SK-N-SH treated with all-trans-retinoic acid at 6 μM for 48 hours (cell line): ENCODE measurements at regions not wholly inside any gene's neighbourhood (a gene's known extent, or its start where the extent isn't known, plus 50 kb on each side); places are given as distances from the start of the nearest gene placed in this dataset.

Source experiments
- ATAC-seq: fragments of 200-7000 bp; cut with Tn5 transposase; 3 replicates; pipeline ENCODE4 v1.9.1; 2020; ENCODE audit warnings: mild to moderate bottlenecking, moderate library complexity
- ARNTL ChIP-seq: fragments of 450-650 bp; formaldehyde crosslinking; IDR thresholded peaks from 2 replicates; pipeline ENCODE4 v1.5.0; 2020; ENCODE audit warnings: low read depth, mild to moderate bottlenecking, moderate library complexity, borderline replicate concordance
- BACH2 ChIP-seq: fragments of 250-450 bp; sonication (Bioruptor Pico); IDR thresholded peaks from 2 replicates; pipeline ENCODE4 v1.9.0; 2021; ENCODE audit warnings: mild to moderate bottlenecking, borderline replicate concordance
- CREB5 ChIP-seq: fragments of 250-450 bp; sonication (Bioruptor Pico); IDR thresholded peaks from 2 replicates; pipeline ENCODE4 v1.5.1; 2020; ENCODE audit warnings: low read depth, mild to moderate bottlenecking, moderate library complexity
- CSDC2 ChIP-seq: fragments of 250-450 bp; sonication (Bioruptor Pico); IDR thresholded peaks from 2 replicates; pipeline ENCODE4 v1.5.0; 2020; ENCODE audit warnings: mild to moderate bottlenecking, moderate library complexity
- CSRNP3 ChIP-seq: fragments of 250-450 bp; sonication (Bioruptor Pico); IDR thresholded peaks from 2 replicates; pipeline ENCODE4 v1.5.1; 2021; ENCODE audit warnings: mild to moderate bottlenecking, moderate library complexity
- GLIS3 ChIP-seq: fragments of 250-450 bp; sonication (Bioruptor Pico); IDR thresholded peaks from 2 replicates; pipeline ENCODE4 v1.5.0; 2020; ENCODE audit warnings: mild to moderate bottlenecking, moderate library complexity
- ISL1 ChIP-seq: fragments of 250-450 bp; sonication (Bioruptor Pico); IDR thresholded peaks from 2 replicates; pipeline ENCODE4 v2.1.2; 2022; ENCODE audit warnings: mild to moderate bottlenecking, moderate library complexity
- OSR1 ChIP-seq: fragments of 250-450 bp; sonication (Bioruptor Pico); IDR thresholded peaks from 2 replicates; pipeline ENCODE4 v1.8.0; 2022; ENCODE audit warnings: moderate library complexity, mild to moderate bottlenecking, inconsistent platforms
- PATZ1 ChIP-seq: fragments of 250-450 bp; sonication (Bioruptor Pico); IDR thresholded peaks from 2 replicates; pipeline ENCODE4 v1.8.0; 2020; ENCODE audit warnings: mild to moderate bottlenecking, moderate library complexity, borderline replicate concordance
- POU6F1 ChIP-seq: fragments of 250-450 bp; sonication (Bioruptor Pico); IDR thresholded peaks from 2 replicates; pipeline ENCODE4 v1.8.0; 2021; ENCODE audit warnings: low read depth, mild to moderate bottlenecking, moderate library complexity, borderline replicate concordance
- PPARA ChIP-seq: fragments of 250-450 bp; sonication (Bioruptor Pico); IDR thresholded peaks from 2 replicates; pipeline ENCODE4 v1.5.0; 2020; ENCODE audit warnings: mild to moderate bottlenecking, borderline replicate concordance
- RARB ChIP-seq: fragments of 250-450 bp; sonication (Bioruptor Pico); IDR thresholded peaks from 2 replicates; pipeline ENCODE4 v1.8.0; 2021; ENCODE audit warnings: mild to moderate bottlenecking, moderate library complexity
- SNAI2 ChIP-seq: fragments of 250-450 bp; sonication (Bioruptor Pico); IDR thresholded peaks from 2 replicates; pipeline ENCODE4 v1.5.0; 2020; ENCODE audit warnings: mild to moderate bottlenecking, moderate library complexity
- TCF4 ChIP-seq: fragments of 250-450 bp; sonication (Bioruptor Pico); IDR thresholded peaks from 2 replicates; pipeline ENCODE4 v1.8.0; 2021; ENCODE audit warnings: mild to moderate bottlenecking, moderate library complexity, borderline replicate concordance
- ZC3H10 ChIP-seq: fragments of 250-450 bp; sonication (Bioruptor Pico); IDR thresholded peaks from 2 replicates; pipeline ENCODE4 v1.5.1; 2021; ENCODE audit warnings: mild to moderate bottlenecking, moderate library complexity
- ZFP3 ChIP-seq: fragments of 250-450 bp; sonication (Bioruptor Pico); IDR thresholded peaks from 2 replicates; pipeline ENCODE4 v1.5.0; 2020; ENCODE audit warnings: mild to moderate bottlenecking, moderate library complexity
- ZFP30 ChIP-seq: fragments of 450-650 bp; formaldehyde crosslinking; IDR thresholded peaks from 2 replicates; pipeline ENCODE4 v1.5.0; 2022; ENCODE audit warnings: mild to moderate bottlenecking, moderate library complexity
- ZNF565 ChIP-seq: fragments of 450-650 bp; formaldehyde crosslinking; conservative IDR thresholded peaks from 2 replicates; pipeline ENCODE4 v1.5.0; 2020; ENCODE audit warnings: low read depth, mild to moderate bottlenecking, moderate library complexity
- ZNF70 ChIP-seq: fragments of 450-650 bp; formaldehyde crosslinking; IDR thresholded peaks from 2 replicates; pipeline ENCODE4 v1.5.0; 2020; ENCODE audit warnings: mild to moderate bottlenecking, moderate library complexity
- ZNF8 ChIP-seq: fragments of 450-650 bp; formaldehyde crosslinking; IDR thresholded peaks from 2 replicates; pipeline ENCODE4 v1.5.0; 2020; ENCODE audit warnings: mild to moderate bottlenecking, moderate library complexity
- TF ChIP-seq, protein P1 (sequence below): fragments of 250-450 bp; sonication (Bioruptor Pico); IDR thresholded peaks from 2 replicates; pipeline ENCODE4 v1.5.0; 2020; ENCODE audit warnings: mild to moderate bottlenecking, moderate library complexity

GRCh38 chr2:34729845-34730244 lies 1130.7 kb upstream of the FAM98A start:
- ATAC-seq = no peak
- TF ChIP-seq ZNF8 (no peak), ZFP30 (CRISPR knock-in tag) (no peak), ZNF565 (CRISPR knock-in tag) (no peak), CSDC2 (CRISPR knock-in tag) (no peak), TCF4 (CRISPR knock-in tag) (no peak), GLIS3 (CRISPR knock-in tag) (no peak), ISL1 (CRISPR knock-in tag) (no peak), PATZ1 (CRISPR knock-in tag) (no peak), ZC3H10 (CRISPR knock-in tag) (no peak)
- TF ChIP-seq, protein P1, sequence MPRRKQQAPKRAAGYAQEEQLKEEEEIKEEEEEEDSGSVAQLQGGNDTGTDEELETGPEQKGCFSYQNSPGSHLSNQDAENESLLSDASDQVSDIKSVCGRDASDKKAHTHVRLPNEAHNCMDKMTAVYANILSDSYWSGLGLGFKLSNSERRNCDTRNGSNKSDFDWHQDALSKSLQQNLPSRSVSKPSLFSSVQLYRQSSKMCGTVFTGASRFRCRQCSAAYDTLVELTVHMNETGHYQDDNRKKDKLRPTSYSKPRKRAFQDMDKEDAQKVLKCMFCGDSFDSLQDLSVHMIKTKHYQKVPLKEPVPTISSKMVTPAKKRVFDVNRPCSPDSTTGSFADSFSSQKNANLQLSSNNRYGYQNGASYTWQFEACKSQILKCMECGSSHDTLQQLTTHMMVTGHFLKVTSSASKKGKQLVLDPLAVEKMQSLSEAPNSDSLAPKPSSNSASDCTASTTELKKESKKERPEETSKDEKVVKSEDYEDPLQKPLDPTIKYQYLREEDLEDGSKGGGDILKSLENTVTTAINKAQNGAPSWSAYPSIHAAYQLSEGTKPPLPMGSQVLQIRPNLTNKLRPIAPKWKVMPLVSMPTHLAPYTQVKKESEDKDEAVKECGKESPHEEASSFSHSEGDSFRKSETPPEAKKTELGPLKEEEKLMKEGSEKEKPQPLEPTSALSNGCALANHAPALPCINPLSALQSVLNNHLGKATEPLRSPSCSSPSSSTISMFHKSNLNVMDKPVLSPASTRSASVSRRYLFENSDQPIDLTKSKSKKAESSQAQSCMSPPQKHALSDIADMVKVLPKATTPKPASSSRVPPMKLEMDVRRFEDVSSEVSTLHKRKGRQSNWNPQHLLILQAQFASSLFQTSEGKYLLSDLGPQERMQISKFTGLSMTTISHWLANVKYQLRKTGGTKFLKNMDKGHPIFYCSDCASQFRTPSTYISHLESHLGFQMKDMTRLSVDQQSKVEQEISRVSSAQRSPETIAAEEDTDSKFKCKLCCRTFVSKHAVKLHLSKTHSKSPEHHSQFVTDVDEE (CRISPR knock-in tag) = no peak

DNA sequence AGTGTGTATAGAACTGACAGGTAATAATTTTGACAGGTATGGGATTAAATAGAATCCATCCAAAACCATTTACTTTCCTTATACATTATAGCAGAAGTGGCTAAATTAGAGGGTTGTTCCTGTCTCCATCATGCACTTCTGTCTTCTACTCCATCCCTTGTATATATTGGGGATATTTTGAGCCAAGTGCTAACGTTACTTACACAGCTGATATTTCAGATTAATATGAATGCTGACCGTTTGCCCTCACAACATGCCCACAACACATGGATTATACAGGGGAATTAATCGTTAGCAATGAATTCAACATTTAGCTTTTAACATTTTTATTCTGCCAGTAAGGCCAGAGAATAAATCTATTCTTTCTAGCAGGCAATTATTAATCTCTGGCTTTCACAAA lies 1125.0 kb upstream of the FAM98A start:
- ATAC-seq = no peak
- TF ChIP-seq CSRNP3 (CRISPR knock-in tag) (no peak), ZNF70 (CRISPR knock-in tag) (no peak), ARNTL (no peak), ZFP3 (no peak), GLIS3 (CRISPR knock-in tag) (no peak), PPARA (CRISPR knock-in tag) (no peak), ZFP30 (CRISPR knock-in tag) (no peak), CREB5 (CRISPR knock-in tag) (no peak), SNAI2 (CRISPR knock-in tag) (no peak), ZNF8 (no peak)

- no peak for ATAC-seq
- no peak for TF ChIP-seq GLIS3 (CRISPR knock-in tag)
- no peak for TF ChIP-seq CSRNP3 (CRISPR knock-in tag)
- no peak for TF ChIP-seq ZFP30 (CRISPR knock-in tag)
- no peak for TF ChIP-seq RARB (CRISPR knock-in tag)
- TF ChIP-seq POU6F1 = no peak
- no peak for TF ChIP-seq PATZ1 (CRISPR knock-in tag)
- no peak for TF ChIP-seq OSR1
- no peak for TF ChIP-seq ARNTL
- TF ChIP-seq ISL1 (CRISPR knock-in tag) = no peak
- TF ChIP-seq CREB5 (CRISPR knock-in tag) = no peak
- no peak for TF ChIP-seq SNAI2 (CRISPR knock-in tag)
- no peak for TF ChIP-seq ZNF70 (CRISPR knock-in tag)
- TF ChIP-seq ZC3H10 (CRISPR knock-in tag) = no peak
- no peak for TF ChIP-seq BACH2 (CRISPR knock-in tag)
- no peak for TF ChIP-seq TCF4 (CRISPR knock-in tag)
- no peak for TF ChIP-seq ZFP3
- TF ChIP-seq PPARA (CRISPR knock-in tag) = no peak
- TF ChIP-seq ZNF8 = no peak
These were observed 1124.6 kb upstream of the FAM98A start for GRCh38 chr2:34723683-34724082.
